Ectodermal cell (in vitro differentiated cells): ENCODE measurements at regions not wholly inside any gene's neighbourhood (a gene's known extent, or its start where the extent isn't known, plus 50 kb on each side); places are given as distances from the start of the nearest gene placed in this dataset.
"Not testable (repeated sequence)": the region's sequence is repeated elsewhere in the genome, so short reads cannot be mapped to it uniquely, and the experiment has no call there.

Experiments
- H3K27ac ChIP-seq: 2 replicates; pipeline ENCODE4 v1.7.0; 2013; ENCODE audit warnings: mild to moderate bottlenecking, low read depth, low read length; ENCODE audit not compliant: insufficient read depth, poor library complexity, severe bottlenecking
- H3K27me3 ChIP-seq: 2 replicates; pipeline ENCODE4 v1.7.0; 2013; ENCODE audit warnings: mild to moderate bottlenecking, low read length; ENCODE audit not compliant: insufficient read depth, control insufficient read depth, poor library complexity, severe bottlenecking
- H3K36me3 ChIP-seq: one replicate; pipeline ENCODE4 v1.7.0; 2013; ENCODE audit warnings: low read length; ENCODE audit not compliant: control insufficient read depth, insufficient read depth
- H3K4me1 ChIP-seq: one replicate; pipeline ENCODE4 v1.7.0; 2013; ENCODE audit warnings: low read length; ENCODE audit not compliant: control insufficient read depth, insufficient read depth
- H3K4me3 ChIP-seq: 2 replicates; pipeline ENCODE4 v1.7.0; 2013; ENCODE audit warnings: low read depth, low read length, control low read depth; ENCODE audit not compliant: insufficient read depth
- H3K9me3 ChIP-seq: 2 replicates; pipeline ENCODE4 v1.7.0; 2013; ENCODE audit warnings: mild to moderate bottlenecking, low read length, moderate library complexity; ENCODE audit not compliant: control insufficient read depth
- WGBS, 2 experiments: methylation state at CpG; one replicate each; pipeline ENCODE4 v1.1.7; 2013; ENCODE audit warnings: missing lambda C conversion rate in 2 of 2; 5-methylcytosine and 5-hydroxymethylcytosine counted together

- H3K4me1 ChIP-seq: no peaks in the 10 kb centered on the region
These were observed 75.9 kb upstream of the ENPEP start for GRCh38 chr4:110400086-110400485.

DNA sequence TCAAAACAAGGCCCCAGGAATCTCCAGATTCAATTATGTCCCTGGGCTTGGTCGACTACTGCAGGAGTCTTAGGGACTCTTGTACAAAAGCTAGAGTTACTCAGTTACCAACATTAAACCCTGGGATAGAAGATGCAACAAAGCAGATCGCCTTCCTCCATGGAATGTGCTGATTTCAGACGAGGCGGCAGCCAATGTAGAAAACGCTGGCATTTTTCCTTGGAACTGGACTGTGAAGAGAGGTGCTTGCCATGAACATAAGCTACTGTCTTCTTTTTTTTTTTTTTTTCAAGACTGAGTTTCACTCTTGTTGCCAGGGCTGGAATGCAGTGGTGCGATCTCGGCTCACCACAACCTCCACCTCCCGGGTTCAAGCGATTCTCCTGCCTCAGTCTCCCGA is 76.9 kb upstream of the ENPEP start:
- 91 to 93% methylated on average over 10 of the region's 10 CpGs for WGBS, 2 experiments
- H3K36me3 ChIP-seq, H3K27ac ChIP-seq, H3K4me1 ChIP-seq, H3K27me3 ChIP-seq, H3K4me3 ChIP-seq, H3K9me3 ChIP-seq: not testable (repeated sequence)

More at GRCh38 chr4:110400086-110400485, 75.9 kb upstream of the ENPEP start:
- WGBS, 2 experiments: 87 to 90% methylated on average over 7 of the region's 7 CpGs
- Histone ChIP-seq H3K9me3 (no peaks in the 10 kb centered on the region), H3K4me3 (no peak overlapping the region), H3K27me3 (no peaks in the 10 kb centered on the region), H3K27ac (no peak overlapping the region), H3K36me3 (no peaks in the 10 kb centered on the region)

DNA sequence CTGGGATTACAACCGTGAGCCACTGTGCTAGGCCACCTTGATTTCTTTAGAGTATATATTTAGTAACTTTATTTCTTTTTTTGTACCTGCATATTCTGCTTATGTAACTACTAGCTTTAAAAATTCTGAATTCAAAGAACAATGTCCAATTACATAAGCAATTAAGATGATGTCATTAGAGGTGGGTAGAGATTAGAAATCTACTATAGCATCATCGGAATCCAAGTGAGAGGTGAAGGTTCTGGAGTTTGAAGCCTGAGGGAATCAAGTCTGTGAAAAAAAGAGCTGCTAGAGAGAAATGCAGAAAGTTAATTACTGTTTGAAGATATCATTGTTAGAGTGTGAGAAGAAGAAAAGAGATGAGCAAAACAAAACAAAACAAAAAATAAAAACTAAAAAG is 79.0 kb upstream of the ENPEP start:
- H3K27ac ChIP-seq: no peak overlapping the region
- no peaks in the 10 kb centered on the region for H3K9me3 ChIP-seq
- WGBS, 2 experiments: 97 to 98% methylated on average over 1 to 2 of the region's 2 CpGs
- H3K36me3 ChIP-seq: no peaks in the 10 kb centered on the region
- no peak overlapping the region for H3K4me3 ChIP-seq
- H3K4me1 ChIP-seq: no peaks in the 10 kb centered on the region
- H3K27me3 ChIP-seq: no peaks in the 10 kb centered on the region

DNA sequence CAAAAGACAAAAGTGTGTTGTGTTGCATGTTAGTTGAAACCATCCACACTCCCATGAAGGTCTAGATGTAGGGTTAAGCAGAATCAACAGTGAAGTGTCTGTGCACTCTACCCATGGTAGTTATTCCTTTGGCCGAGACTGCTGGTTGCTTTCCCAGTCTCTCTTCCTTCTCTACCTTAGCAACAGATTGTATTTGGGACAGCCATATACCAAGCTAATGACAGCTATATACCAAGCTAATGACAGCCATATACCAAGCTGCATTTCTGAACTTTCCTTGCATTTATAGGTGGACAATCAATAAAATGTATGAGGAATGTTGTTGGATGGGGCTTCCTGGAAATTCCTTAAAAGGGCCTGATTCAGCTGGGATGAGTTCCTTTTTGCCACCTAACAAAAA is 80.5 kb upstream of the ENPEP start:
- Histone ChIP-seq H3K9me3 (no peaks in the 10 kb centered on the region), H3K27me3 (no peaks in the 10 kb centered on the region), H3K4me3 (no peak overlapping the region), H3K4me1 (no peaks in the 10 kb centered on the region), H3K27ac (no peak overlapping the region), H3K36me3 (no peaks in the 10 kb centered on the region)
- WGBS, 2 experiments: 89 to 96% methylated on average over 1 of the region's 1 CpG

DNA sequence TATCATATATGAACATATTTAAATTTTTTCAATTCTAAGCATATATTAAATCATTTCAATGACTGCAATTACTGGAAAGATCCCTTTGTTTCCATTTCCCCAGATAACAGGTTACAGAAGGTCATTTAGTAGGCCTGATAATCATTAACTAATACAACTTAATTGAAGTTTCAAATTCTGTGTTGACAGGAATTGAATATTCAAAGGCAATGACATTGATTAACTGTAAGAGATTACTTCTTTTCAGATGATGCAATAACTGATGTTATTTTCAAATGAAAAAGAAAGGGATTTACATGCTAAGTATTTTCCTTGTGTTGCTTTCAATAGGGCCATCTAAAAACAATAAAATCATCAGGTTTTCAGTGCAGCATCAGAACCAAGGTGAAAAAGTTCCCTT is 81.1 kb upstream of the ENPEP start:
- no peak overlapping the region for H3K4me3 ChIP-seq
- no peak overlapping the region for H3K27ac ChIP-seq
- H3K36me3 ChIP-seq: no peaks in the 10 kb centered on the region
- H3K9me3 ChIP-seq: no peaks in the 10 kb centered on the region
- no peaks in the 10 kb centered on the region for H3K27me3 ChIP-seq
- no peaks in the 10 kb centered on the region for H3K4me1 ChIP-seq

- Histone ChIP-seq H3K4me3 (no peak overlapping the region), H3K4me1 (no peaks in the 10 kb centered on the region), H3K36me3 (no peaks in the 10 kb centered on the region), H3K9me3 (peaks cover 2% of the 10 kb centered on the region), H3K27me3 (no peaks in the 10 kb centered on the region), H3K27ac (no peak overlapping the region)
These were observed 94.2 kb upstream of the ENPEP start for GRCh38 chr4:110381784-110382183.

GRCh38 chr4:110372485-110372884 is 103.5 kb upstream of the ENPEP start:
- 48 to 80% methylated on average over 1 to 2 of the region's 2 CpGs for WGBS, 2 experiments
- H3K27me3 ChIP-seq: no peaks in the 10 kb centered on the region
- no peak overlapping the region for H3K4me3 ChIP-seq
- peaks cover 5% of the 10 kb centered on the region for H3K4me1 ChIP-seq
- no peaks in the 10 kb centered on the region for H3K36me3 ChIP-seq
- H3K9me3 ChIP-seq: no peaks in the 10 kb centered on the region
- no peak overlapping the region for H3K27ac ChIP-seq

GRCh38 chr4:110371016-110371770 is 104.8 kb upstream of the ENPEP start:
- H3K36me3 ChIP-seq: no peaks in the 10 kb centered on the region
- no peaks in the 10 kb centered on the region for H3K9me3 ChIP-seq
- 88 to 92% methylated on average over 4 of the region's 4 CpGs for WGBS, 2 experiments
- no peak overlapping the region for H3K4me3 ChIP-seq
- peaks cover 5% of the 10 kb centered on the region for H3K4me1 ChIP-seq
- no peak overlapping the region for H3K27ac ChIP-seq
- H3K27me3 ChIP-seq: no peaks in the 10 kb centered on the region

DNA sequence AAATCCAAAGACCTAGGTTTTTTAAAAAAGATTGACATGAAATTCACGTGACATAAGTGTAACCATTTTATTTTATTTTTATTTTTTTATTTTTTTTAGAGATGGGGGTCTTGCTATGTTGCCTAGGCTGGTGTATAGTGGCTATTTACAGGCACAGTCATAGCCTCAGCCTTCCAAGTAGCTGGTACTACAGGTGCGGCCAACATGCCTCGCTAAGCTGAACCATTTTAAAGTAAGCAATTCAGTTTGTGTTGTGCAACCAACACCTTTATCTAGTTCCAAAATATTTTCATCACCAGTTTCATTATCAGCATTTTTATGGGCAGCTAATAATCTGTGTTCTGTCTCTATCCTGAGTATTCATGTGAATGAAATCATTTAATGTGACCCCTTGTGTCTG is 107.5 kb upstream of the ENPEP start:
- H3K27me3 ChIP-seq: no peaks in the 10 kb centered on the region
- no peak overlapping the region for H3K27ac ChIP-seq
- 91 to 97% methylated on average over 2 to 3 of the region's 3 CpGs for WGBS, 2 experiments
- H3K4me1 ChIP-seq: peaks cover 5% of the 10 kb centered on the region
- no peaks in the 10 kb centered on the region for H3K9me3 ChIP-seq
- no peaks in the 10 kb centered on the region for H3K36me3 ChIP-seq
- no peak overlapping the region for H3K4me3 ChIP-seq

- no peaks in the 10 kb centered on the region for H3K36me3 ChIP-seq
- WGBS, 2 experiments: 91 to 95% methylated on average over 1 to 3 of the region's 3 CpGs
- no peaks in the 10 kb centered on the region for H3K9me3 ChIP-seq
- no peak overlapping the region for H3K27ac ChIP-seq
- H3K4me1 ChIP-seq: peaks cover 5% of the 10 kb centered on the region
- no peak overlapping the region for H3K4me3 ChIP-seq
- H3K27me3 ChIP-seq: no peaks in the 10 kb centered on the region
These were observed 108.8 kb upstream of the ENPEP start for GRCh38 chr4:110367156-110367555.

GRCh38 chr4:110365761-110366160 is 110.2 kb upstream of the ENPEP start:
- no peak overlapping the region for H3K4me3 ChIP-seq
- H3K36me3 ChIP-seq: no peaks in the 10 kb centered on the region
- WGBS, 2 experiments: 92 to 100% methylated on average over 1 of the region's 1 CpG
- no peaks in the 10 kb centered on the region for H3K4me1 ChIP-seq
- no peaks in the 10 kb centered on the region for H3K9me3 ChIP-seq
- H3K27ac ChIP-seq: no peak overlapping the region
- no peaks in the 10 kb centered on the region for H3K27me3 ChIP-seq
